ENCODE measurements at regions not wholly inside any gene's neighbourhood (a gene's known extent, or its start where the extent isn't known, plus 50 kb on each side); places are given as distances from the start of the nearest gene placed in this dataset.

DNA sequence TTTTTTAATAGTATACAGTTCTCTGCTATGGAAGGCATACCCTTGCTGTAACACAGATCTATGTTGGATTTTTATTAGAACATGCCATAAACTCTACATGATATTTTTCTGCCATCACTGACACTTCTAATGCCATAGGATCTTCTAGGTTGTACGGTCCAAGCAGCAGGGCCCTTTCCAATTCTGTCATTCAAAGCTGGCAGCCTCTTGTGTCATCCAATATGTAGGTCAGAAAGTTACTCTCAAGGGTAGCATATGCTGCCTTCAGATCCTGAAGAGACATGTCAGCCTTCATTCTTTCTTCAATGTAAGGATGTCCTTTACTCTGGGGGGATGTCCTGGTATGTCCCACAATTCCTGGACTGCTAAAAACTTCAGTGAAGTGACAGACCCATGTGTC lies 629.2 kb upstream of the USP24 start:
- DNase-seq (ENCODE audit: low read depth in 1 of 2, low spot score in 1 of 2), result no peak

DNA sequence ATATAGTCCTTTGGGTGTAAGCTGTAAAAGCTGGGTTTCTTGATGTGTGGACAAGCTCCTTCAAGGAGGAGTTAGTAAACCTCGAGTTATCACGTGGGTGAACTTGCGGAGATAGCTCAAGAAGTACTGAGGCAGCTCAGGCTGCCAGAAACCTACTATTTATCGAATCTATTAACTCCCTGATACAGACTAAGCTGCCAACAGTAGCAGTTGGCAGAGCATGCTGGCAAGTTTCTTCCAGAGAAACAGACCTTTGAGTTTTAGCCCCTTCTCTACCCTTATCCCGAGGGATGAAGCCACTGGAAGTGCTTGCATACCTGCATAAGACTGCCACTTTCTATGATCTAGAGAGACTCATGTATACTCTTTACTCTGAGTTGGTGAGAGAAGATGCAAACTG lies 624.5 kb upstream of the USP24 start:
- no peak for DNase-seq (ENCODE audit: low read depth in 1 of 2, low spot score in 1 of 2)

DNA sequence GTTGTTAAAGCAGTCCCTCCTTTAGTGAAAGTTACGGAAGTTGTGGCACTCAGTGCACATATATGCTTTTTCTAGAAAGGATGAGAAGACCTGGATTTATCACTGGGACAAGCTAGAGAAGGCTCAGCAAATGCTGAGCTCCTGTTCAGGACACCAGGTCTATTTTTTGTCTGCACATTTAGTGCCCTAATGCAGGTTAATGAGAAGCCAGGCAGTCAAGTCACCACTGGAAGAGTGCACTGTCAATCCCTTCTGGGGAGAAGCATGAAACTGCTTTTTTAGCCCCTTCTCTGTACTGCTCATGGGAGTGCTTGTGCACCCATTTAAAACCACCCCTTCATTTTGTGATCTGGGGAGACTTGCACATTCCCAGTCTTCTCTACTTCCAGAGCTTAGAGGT lies 624.1 kb upstream of the USP24 start:
- no peak for DNase-seq (ENCODE audit: low read depth in 1 of 2, low spot score in 1 of 2)

DNA sequence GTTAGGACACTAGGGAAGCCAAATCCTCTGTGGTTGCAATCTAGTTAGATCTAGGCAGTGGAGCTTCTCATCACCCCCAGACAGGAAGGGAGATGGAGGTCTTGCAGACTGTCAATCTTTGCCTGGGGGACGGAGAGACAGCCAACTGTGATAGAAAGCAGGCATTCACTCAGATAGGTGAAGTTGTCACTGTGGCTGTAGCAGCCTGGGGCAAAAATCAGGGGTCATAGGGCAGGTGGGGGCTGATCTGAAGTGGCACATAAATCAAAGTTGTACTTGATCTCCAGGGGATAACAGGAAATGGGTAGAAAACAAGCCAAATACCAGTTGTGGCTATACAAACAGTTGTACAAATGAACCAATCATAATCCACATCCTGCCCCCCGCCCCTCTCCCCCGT lies 620.9 kb upstream of the USP24 start:
- no peak for DNase-seq (ENCODE audit: low read depth in 1 of 2, low spot score in 1 of 2)

DNA sequence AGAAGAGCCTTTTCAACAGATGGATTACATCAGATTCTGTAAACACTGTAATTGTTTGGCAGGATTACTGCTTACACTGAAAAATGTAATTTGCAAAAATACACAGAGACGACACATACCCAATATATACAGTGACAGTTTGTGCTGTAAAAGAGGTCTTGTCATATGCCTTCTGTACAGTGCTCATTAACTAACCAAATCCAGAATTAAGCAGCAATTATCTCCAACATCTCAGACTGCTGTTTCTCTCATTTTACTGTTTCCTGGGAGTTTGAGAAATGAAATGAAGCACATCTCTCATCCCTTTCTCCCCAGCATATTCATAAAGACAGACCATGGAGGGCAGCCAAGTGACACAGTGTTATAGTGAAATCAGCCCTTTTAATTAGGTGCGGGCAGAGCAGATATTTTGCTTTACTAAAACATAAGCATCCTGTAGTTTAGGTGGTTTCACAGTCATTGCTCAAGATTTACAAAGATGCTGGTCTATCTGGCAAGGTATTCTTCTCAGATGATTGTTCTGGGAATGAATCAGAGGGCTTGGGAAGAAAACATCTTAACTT lies 618.4 kb upstream of the USP24 start:
- no peak for DNase-seq (ENCODE audit: low read depth in 1 of 2, low spot score in 1 of 2)

DNA sequence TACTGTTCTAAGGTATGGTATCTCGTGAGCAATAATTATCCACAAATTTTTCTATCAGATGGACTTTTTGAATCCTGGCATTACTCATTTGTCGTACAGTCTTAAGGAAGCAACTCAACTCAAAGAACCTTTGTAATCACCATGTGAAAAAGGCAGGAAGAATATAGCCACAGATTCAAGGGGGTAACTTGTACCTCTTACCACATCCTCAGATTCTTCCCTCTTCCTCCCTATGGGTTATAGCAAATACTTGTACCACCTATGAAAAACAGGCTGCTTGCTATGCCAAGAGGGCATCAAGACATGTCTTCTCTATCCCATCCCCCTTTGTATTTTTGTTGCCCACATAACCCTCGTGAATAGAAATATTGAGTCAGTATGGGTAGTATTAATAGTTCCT lies 616.6 kb upstream of the USP24 start:
- no peak for DNase-seq (ENCODE audit: low read depth in 1 of 2, low spot score in 1 of 2)

DNA sequence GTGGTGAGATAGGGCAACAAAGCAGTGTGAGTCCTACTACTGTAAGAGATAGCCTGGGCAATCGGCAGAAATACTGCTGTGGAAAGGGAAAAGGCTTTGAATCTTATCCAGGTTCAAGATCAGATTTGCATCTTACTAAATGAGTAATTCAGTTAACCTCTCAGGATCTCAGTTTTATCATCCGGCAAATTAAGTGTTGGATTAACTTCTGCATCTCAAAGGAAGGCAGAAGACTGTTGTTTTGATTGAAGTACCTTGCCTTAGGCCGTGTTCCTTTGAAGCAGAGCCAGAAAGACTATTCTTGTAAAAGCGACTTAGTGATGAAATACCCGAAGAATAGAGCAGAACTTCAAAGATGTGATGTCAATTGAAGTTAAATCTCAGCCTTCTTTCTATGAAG lies 612.9 kb upstream of the USP24 start:
- no peak for DNase-seq (ENCODE audit: low read depth in 1 of 2, low spot score in 1 of 2)

DNA sequence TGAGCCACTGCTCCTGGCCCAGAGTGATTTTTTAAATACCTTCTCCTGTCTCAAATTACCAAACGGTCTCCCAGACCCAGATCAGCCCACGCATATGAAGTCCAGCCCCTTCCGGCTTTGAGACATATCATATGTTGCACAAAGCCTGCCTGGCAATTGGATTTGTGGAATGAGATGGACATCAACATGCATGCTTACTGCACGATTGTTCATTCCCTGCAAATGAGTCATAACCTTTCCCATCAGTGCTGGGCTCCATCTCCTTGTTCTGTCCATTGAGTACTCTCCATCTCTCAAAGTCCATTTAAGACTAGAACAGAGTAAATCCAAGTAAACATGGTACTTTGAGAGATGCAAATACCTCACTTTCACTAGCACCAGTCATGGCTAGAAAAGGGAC lies 612.2 kb upstream of the USP24 start:
- DNase-seq (ENCODE audit: low read depth in 1 of 2, low spot score in 1 of 2), result no peak

DNA sequence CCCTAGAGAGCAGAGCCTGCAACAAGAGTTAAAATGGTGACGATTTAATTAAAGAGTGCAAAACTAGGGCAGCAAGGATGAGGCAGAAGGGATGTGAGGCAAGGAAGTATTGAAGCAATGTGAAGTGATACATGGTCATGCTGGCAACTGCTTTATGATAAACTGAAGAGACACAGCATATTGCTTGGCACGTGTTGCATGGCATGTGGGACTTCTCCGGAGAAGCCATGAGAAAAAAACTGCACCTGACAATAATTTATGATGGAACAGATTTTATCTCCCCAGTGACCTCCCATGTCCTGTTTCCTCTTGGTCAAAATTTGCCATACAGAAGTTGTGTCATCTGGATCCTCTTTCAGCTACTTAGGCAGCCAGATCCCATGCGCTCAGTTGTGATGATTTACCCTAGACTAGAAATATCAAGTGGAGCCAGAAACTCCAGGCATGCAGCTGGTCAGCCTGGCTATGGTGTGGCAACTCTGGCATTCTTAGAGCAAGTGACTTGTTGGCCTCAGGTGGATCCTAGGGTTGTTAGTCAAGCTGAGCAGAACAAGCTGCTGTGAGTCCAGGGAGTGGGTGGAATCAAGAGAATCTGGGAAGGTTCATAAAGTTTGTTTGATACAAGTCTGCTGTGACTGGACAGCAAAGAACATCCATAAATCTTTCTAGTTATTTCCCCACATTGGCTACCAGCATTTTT lies 611.4 kb upstream of the USP24 start:
- no peak for DNase-seq (ENCODE audit: low read depth in 1 of 2, low spot score in 1 of 2)

DNA sequence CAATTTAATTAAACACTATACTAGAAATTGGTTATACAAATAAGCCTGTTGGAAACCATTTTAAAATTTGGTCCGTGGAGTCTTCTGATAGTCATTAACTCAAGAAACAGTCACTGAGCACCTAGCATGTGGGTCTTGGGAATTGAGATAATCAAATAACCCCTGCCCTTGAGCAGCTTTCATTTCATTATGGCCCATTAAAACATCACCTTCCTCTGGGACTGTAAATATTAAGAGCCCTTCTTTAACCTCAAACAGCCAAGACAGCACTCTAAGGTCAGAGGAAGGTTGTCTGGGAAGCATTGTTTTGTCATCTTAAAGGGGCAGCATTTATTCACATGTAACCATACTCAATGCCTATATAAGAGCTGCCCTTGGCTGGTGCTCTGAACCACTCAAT lies 610.3 kb upstream of the USP24 start:
- no peak for DNase-seq (ENCODE audit: low read depth in 1 of 2, low spot score in 1 of 2)

DNA sequence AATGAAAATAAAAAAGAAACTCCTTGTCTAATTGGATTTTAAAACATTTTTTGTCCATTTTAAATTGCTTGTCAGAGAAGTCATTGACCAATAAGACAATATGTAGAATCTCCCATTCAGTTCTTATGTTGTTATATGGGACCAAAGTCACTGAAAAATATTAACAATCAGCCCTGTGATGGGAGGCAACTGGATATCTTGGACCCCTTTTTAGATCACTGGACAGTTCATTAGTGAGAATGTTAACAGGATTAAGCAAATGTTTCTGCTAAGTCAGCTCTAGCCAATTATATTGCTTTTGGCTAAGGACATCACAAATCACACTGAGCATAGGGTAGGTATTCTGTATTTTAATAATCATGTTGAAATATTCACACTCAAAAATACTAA lies 609.1 kb upstream of the USP24 start:
- no peak for DNase-seq (ENCODE audit: low read depth in 1 of 2, low spot score in 1 of 2)

DNA sequence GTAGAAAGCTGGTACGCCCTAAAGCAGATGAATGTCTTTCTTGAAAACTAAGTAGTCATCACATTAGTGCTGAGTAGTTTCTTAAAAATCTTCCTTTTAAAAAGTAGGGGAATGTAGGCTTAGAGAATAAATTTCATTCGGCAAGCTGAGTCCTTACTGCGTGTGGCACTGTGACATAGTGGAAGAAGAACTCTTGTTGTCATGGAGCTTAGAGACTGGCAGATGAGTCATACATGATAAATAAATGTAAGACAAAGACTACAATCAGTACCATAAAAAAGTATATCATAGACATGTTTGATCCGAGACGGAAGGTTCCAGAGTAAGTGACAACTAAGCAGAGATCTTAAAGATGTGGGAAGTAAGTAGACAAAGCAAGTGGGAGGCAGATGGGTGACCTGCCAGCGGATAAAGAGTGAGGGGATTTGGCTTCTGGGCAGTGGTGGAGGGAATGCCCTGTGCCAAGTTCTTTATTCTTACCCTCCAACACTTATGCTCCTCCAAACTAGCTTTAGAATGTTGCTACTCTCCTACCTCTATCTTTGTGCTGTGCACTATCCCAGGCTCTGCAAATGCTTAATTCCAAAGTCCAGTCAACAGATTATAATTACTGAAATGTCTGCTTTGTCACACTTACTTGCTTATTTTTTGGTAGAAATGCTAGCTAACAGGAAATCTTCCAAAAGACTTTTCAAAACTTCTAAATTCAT lies 608.5 kb upstream of the USP24 start:
- no peak for DNase-seq (ENCODE audit: low read depth in 1 of 2, low spot score in 1 of 2)

DNA sequence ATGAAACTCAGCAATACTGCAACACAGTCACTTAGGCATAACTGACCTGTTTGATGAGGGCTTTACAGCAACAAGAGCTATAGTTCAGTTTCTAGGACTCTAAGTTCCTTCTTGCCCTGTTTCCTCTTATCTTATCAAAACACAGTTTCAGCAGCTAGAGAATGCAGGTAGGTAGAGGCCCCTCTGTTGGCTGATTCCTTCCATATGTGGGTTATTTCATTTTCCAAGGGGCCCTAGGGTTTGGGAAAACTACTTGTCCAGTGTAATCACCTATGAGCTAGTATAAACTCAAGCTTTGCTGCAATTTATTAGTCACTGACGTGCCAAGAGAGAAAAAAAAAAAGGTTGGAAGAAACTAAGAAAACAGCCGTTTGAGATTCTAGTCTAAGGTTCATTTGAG lies 607.7 kb upstream of the USP24 start:
- DNase-seq (ENCODE audit: low read depth in 1 of 2, low spot score in 1 of 2), result no peak

DNA sequence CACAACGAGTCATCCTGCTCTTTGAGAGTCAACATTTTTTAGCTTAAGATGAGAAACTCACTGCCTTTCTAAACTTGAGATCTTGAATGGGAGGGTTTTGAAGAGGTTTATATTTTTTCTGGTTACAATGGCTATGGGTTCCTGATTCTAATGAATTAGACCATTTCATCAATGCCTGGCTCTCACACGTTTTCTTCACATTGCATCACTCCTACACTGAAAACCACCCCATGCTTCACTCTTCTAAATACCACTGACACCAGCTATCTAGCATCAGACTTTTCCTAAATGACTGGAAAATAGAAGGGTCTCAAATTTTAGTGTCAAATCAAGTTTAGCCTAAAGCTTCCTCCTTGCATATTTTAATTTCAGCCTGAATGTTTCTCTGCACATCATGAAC lies 606.1 kb upstream of the USP24 start:
- DNase-seq (ENCODE audit: low read depth in 1 of 2, low spot score in 1 of 2), result no peak

DNA sequence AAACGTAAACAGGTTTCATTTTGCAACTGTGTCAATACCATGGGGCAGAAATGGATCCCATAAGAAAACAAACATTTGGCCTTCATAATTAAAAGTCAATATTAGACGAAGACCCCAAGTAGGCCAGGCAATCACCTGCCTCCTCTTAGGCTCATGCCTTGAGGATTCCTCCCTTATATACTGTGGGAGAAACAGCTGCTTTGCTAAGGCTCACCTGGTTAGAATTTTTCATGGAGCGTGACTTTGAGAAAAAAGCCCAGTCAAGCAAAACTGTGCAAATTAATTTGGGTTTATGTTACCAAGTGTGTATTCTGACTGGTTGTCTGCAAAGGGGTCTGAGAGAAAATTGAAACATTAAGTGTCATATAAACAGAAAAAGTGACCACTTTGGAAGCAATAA lies 605.3 kb upstream of the USP24 start:
- DNase-seq (ENCODE audit: low read depth in 1 of 2, low spot score in 1 of 2), result no peak

DNA sequence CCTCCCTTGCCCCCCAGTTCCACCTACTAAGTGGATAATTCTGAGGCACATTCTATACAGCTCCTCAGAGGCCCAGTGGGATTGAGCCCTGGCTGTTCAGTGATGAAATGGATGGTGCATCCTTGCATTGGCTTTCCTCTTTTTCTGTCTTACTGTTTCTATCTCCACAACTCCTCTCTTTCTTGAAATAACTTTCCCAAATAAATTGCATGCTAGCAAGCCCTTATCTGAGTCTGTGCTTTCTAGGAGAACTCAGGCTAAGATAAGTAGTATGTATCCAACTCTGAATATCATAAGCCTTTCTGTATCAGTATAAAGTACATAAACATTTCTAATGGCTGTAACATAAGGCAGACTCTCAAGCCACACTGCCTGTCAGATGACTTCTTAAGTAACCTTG lies 603.8 kb upstream of the USP24 start:
- no peak for DNase-seq (ENCODE audit: low read depth in 1 of 2, low spot score in 1 of 2)

DNA sequence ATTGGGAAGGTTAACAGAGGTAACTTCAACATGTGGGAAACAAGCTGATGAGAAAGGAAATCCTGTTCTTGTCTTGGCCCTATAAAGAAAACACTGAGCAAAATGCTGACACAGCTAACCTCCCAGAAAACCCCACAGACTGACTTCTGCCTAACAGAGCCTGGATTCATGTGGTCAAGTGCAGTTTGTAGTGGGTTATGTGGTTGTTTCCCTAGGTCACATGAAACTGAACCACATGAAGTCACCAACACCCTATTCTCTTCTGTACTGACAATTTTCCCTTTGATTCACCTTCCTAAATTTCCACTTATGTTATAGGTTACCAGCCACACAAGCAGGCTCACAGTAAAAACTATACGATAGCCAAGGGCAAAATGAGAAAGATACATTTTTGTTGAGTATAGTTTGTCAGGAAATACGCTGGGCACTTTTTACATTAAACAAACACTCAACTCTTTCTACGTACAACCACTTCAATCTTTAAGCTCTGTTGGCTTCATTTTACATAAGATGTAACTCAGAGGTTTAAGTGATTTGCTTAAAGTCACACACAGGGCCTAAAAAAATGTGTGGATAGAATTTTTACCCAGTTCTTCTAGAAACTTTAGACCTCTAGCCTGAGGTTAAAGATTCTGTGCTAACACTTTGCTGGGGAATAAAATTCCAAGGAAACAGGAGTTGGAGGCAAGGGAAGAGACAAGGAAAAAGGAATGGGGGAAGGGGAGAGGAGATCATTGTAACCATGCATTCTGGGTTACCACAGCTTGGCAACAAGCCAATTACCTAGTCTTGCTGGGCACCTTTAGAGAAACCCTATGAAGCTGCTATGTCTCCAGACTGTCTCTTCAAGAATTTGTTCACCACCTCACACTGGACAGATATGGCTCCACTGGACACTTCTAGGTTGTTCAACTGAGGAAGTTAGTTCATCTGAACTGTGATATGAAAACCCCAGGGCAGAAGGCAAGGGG lies 601.6 kb upstream of the USP24 start:
- no peak for DNase-seq (ENCODE audit: low read depth in 1 of 2, low spot score in 1 of 2)

DNA sequence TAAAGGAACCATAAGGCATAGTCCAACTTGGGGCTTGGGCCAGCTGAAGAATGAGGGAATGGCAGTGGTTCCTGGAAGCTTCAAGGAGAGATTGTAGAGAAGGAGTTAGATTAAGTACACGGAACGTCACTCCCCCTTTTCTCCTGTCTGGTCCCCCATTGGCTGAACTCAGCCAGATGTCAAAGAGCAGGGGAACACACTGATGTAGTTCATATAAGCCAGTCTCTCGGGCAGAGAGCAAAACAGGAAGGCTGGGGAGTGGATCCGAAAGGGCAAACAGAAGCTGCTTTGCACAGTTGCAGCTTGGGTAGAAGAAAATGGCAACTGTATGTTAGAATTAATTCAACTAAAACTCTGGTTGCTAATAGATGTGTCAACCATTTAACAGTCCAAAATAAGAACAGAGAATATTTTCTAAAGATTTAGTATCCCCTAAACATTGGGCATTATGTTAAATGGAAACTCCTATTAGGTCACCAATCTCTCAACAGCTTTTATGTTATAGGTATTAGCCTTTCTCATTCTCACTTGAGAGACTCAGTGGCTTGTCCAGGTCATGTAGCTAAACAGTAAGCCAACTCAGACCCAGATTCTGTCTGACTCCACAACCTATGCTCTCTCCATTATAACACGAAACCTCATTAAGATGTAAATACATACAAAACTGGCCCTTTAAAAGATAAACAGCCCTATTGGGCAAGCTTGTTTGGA lies 600.7 kb upstream of the USP24 start:
- DNase-seq (ENCODE audit: low read depth in 1 of 2, low spot score in 1 of 2), result no peak

DNA sequence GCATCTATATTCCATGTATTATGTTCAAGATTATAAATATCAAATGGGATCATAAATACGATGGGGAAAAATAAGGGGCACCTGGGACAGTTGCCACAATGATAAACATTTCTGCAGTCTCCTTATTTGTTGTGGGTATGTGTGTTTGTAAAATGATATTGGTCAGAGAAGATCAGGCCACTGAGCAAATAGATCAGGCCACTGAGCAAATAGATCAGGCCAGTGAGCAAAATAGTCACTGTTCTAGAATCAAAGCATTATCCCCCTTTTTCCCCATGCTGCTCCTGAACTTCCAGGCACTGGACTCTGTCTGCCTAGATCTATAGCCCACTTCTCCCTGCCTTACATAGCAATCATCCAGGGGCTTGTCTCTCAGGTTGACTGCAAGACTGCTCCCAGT lies 599.8 kb upstream of the USP24 start:
- DNase-seq (ENCODE audit: low read depth in 1 of 2, low spot score in 1 of 2), result no peak

DNA sequence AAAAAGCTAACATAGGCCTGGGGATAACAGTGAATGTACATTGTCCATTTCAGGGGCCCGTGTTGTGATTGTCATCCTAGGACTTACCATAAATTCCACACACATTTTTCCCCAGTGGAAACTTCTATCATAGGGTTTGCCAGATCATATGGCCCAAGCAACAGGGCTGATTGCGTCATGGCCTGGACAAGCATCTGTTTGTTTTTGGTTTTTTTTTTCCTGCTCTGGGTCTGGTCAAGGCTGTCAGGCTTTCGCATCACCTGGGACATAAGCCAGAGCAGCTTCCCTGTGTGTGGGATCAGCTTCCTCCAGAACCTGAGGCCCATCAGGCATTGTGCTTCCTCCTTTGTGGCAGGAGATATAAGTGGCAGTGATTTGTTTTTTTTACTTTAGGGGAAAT lies 598.5 kb upstream of the USP24 start:
- DNase-seq (ENCODE audit: low read depth in 1 of 2, low spot score in 1 of 2), result no peak

DNA sequence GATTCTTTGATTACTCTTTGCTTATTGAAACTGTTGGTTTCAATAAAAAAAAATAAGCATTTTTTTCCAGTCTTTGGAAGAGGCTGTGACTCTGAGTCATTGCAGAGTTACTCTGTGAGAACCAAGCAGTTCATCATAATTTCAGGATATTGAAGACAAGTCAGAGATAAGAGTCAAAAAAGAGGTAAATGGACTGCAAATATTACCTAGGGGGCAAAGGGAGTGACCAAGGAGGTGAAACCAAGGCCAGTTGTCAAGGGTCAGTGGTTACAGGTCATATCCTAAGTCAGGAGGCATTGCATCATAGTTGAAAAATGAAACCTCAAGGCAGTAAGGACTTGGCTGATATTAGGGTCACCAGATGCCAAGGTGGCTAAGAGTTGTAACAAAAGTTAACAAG lies 597.1 kb upstream of the USP24 start:
- DNase-seq (ENCODE audit: low read depth in 1 of 2, low spot score in 1 of 2), result no peak
